ENCODE measurements at regions not wholly inside any gene's neighbourhood (a gene's known extent, or its start where the extent isn't known, plus 50 kb on each side); places are given as distances from the start of the nearest gene placed in this dataset.
"Not testable (repeated sequence)": the region's sequence is repeated elsewhere in the genome, so short reads cannot be mapped to it uniquely, and the experiment has no call there.

GRCh38 chr4:79266136-79266535, 59.7 kb downstream of the NAA11 start:
- DNase-seq (ENCODE audit: low read depth, low spot score) = no peak
- no peak overlapping the region for H3K4me3 ChIP-seq (ENCODE audit: low read length)

- no peak overlapping the region for H3K4me3 ChIP-seq (ENCODE audit: low read length)
- DNase-seq (ENCODE audit: low read depth, low spot score) = no peak
Measured at GRCh38 chr4:79259242-79259641, 66.6 kb downstream of the NAA11 start.

DNA sequence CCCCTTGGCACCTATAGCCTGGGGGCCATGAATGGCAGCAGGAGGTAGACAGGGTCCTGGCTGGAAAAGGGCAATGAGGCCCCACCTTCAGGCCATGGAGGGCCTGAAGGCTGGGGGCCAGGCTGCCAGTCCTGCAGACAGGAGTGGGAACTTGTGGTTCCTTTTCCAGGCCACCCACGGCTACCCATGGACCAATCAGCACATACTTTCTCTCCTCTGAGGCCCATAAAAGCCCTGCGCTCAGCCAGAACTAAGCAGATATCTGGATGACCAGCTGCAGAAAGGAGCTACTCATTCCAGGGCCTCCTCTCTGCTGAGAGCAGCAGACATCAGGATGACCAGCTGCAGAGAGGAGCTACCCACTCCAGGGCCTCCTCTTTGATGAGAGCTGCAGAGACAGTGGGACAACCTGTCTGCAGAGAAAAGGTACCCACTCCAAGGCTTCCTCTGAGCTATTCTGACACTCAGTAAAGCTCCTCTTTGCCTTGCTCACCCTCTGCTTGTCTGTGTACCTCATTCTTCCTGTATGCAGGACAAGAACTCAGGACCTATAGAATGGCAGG, 67.2 kb downstream of the NAA11 start:
- no peak for DNase-seq (ENCODE audit: low read depth, low spot score)
- no peak overlapping the region for H3K4me3 ChIP-seq (ENCODE audit: low read length)

DNA sequence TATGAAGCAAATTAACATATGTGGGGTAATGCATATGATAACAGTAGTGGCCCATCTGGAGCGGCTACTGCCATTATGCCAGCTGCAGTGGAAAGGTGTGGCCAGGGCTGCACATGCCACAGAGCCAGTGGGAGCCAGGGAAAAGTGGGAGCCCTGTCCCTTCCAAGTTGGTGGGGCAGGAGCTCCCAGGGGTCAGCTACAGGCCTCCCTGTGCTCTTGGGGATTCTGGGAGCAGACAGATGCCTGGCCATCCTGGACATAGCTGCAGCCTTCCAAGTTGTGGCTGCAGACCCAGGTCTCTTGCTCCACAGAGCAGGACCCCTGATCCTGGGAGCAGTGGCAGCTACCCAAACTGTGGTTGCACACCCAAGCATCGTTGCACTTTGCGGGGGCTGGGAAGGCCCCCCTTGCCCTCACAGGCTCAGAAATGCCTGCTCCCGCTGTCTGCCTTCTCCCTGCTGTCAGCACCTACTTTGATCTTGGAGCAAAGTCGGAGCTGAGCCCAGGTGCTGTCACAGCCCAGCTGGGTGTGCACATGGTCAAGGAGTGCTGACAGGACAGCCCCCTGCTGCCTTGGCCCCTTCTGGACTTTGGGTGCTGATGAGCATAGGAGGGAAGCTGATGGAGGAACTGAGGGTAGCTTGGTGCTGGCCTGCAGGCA, 67.8 kb downstream of the NAA11 start:
- H3K4me3 ChIP-seq (ENCODE audit: low read length) = no peak overlapping the region
- no peak for DNase-seq (ENCODE audit: low read depth, low spot score)

DNA sequence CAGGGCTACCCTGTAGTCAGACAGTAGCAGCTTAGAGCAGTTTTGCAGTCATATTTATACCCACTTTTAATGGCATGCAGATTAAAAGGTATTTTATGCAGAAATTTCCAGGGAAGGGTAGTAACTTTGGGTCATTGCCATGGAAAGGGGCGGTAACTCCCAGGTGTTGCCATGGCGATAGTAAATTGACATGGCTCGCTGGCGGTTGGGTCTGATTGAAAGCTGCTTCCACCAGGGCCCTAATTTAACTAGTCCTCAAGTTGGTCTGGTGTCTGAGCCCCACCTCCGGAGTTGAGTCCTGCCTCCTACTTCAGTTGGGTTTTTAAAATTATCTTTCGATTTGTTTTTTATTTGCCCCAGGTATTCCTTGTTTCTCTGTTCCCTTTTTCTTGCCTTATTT, 70.1 kb downstream of the NAA11 start:
- H3K4me3 ChIP-seq (ENCODE audit: low read length) = no peak overlapping the region
- DNase-seq (ENCODE audit: low read depth, low spot score) = no peak

DNA sequence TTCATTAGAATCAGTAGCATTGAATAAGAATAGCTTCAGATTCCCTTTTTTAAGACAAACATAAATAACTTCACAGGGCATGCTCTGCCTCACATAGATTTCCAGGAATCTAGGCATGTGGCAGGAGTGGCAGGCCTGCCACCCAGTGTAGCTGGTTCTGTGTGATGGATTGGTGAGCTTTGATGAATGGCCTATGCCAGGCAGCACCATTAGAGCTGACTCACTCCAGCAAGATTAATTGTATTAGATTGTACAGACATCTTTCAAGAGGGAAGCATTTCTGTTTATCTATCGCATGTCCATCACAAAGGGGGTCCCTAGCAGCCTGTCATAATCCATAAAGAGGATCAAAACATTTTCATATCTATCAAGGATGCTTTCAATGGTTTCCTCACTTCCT, 71.9 kb downstream of the NAA11 start:
- no peak for DNase-seq (ENCODE audit: low read depth, low spot score)

DNA sequence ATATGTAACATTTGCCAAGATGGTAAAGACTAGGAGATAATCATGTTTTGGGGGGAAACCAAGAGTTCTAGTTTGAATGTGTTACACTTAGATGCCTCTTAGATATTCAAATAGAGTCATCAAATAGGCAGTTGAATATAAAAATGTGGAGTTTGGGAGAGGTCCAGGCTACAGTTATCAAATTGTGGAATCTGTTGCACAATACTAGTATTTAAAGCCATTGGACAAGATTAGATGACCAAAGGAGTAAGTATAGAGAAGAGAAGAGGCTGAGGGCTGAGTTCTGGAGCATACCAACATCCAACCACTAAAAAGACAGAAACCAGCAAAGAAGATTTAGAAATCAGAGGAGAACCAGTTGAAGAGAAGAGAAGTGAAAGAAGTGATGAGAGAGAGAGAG, 72.7 kb downstream of the NAA11 start:
- no peak overlapping the region for H3K4me3 ChIP-seq (ENCODE audit: low read length)
- no peak for DNase-seq (ENCODE audit: low read depth, low spot score)

More for the DNA sequence above, 71.9 kb downstream of the NAA11 start:
- no peak overlapping the region for H3K4me3 ChIP-seq (ENCODE audit: low read length)

GRCh38 chr4:79250887-79251286, 75.0 kb downstream of the NAA11 start:
- H3K4me3 ChIP-seq (ENCODE audit: low read length) = no peak overlapping the region
- DNase-seq (ENCODE audit: low read depth, low spot score) = no peak

GRCh38 chr4:79249881-79250503, 75.9 kb downstream of the NAA11 start:
- DNase-seq (ENCODE audit: low read depth, low spot score) = peak; percentile 49
- H3K4me3 ChIP-seq (ENCODE audit: low read length) = no peak overlapping the region

DNA sequence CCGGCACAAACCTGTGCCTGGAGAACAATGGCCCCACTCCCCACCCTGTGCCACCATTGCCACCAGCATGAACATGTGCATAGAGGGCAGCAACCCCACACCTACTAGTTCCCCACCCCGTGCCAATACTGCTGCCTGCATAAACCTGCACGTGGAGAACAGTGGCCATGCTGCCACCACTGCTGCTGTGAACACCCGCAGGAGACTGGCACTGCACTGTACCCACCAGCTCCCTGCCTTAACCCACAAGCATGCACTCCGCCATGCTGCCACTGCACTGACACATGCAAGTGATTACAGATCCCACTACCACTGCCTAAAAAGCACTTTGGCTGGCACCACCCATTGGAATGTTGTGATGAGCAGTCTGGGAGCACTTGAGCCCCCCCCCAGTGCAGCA, 77.3 kb downstream of the NAA11 start:
- DNase-seq (ENCODE audit: low read depth, low spot score) = no peak
- H3K4me3 ChIP-seq (ENCODE audit: low read length) = no peak overlapping the region

- DNase-seq (ENCODE audit: low read depth, low spot score) = no peak
- no peak overlapping the region for H3K4me3 ChIP-seq (ENCODE audit: low read length)
Measured at GRCh38 chr4:79247695-79248394, 78.0 kb downstream of the NAA11 start.

GRCh38 chr4:79245200-79245940, 80.5 kb downstream of the NAA11 start:
- DNase-seq (ENCODE audit: low read depth, low spot score); H3K4me3 ChIP-seq (ENCODE audit: low read length): not testable (repeated sequence)

DNA sequence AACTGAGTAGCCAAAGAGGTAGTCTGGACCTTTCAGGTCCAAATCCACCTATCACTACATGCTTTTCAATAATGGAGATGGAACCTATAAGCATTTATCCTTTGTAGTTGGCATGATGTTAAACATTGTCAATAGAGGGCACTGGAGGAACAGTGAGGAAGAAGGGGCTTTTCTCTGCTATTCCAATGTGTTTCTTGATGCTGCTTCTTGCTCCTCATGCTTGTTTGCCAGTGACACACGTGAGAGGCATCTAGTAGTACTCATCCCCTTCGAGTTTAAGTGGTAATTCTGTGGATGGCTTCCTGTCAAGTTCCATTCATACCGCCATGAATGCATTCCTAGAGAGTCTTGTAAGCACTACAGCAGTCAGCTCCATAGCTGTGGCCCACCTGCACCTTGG, 84.0 kb downstream of the NAA11 start:
- no peak overlapping the region for H3K4me3 ChIP-seq (ENCODE audit: low read length)
- DNase-seq (ENCODE audit: low read depth, low spot score) = peak; percentile 26

GRCh38 chr4:79237851-79238250, 88.0 kb downstream of the NAA11 start:
- no peak for DNase-seq (ENCODE audit: low read depth, low spot score)
- H3K4me3 ChIP-seq (ENCODE audit: low read length) = no peak overlapping the region

DNA sequence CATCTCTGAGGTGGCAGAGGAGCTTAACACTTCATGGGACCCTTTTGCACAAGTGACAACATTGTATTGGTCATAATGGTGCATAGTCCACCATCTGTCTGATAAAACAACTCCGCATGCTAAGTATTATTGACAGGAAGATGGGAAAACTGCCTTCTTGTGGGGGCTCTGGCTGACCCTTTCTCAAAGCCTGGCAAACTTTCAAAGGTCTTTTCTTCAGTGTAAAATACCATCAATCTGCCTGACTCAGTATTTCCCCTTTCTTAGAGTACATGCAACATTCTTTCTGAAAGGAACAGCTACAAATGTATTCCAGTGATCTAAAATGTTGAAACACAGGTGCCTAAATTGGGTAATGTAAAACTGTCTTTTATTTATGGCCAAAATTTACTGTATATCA, 89.1 kb downstream of the NAA11 start:
- no peak for DNase-seq (ENCODE audit: low read depth, low spot score)
- no peak overlapping the region for H3K4me3 ChIP-seq (ENCODE audit: low read length)

DNA sequence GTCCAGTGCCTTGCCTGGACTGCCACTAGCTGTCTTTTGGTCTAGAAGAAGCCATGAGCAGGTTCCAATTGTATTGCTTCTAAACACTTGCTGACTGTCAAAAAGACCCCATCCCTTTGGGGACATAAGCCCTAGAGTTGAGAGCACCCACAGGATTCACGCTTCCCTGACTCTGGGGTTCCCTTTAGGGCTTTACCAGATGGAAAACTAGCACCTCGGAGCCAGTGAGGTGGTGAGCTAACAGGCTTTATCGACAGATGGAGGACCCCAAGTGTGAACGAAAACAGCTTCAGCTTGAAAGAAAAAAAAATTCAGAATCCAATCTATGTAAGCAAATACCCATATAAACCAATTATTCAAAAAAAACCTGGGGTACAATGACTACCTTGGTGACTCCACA, 90.8 kb downstream of the NAA11 start:
- H3K4me3 ChIP-seq (ENCODE audit: low read length) = no peak overlapping the region
- DNase-seq (ENCODE audit: low read depth, low spot score) = no peak

GRCh38 chr4:79233820-79234219, 92.0 kb downstream of the NAA11 start:
- no peak overlapping the region for H3K4me3 ChIP-seq (ENCODE audit: low read length)
- DNase-seq (ENCODE audit: low read depth, low spot score) = no peak

GRCh38 chr4:79232540-79232939, 93.3 kb downstream of the NAA11 start:
- DNase-seq (ENCODE audit: low read depth, low spot score) = no peak
- H3K4me3 ChIP-seq (ENCODE audit: low read length) = no peak overlapping the region

- no peak for DNase-seq (ENCODE audit: low read depth, low spot score)
Measured at GRCh38 chr4:79227860-79228259, 98.0 kb downstream of the NAA11 start.

DNA sequence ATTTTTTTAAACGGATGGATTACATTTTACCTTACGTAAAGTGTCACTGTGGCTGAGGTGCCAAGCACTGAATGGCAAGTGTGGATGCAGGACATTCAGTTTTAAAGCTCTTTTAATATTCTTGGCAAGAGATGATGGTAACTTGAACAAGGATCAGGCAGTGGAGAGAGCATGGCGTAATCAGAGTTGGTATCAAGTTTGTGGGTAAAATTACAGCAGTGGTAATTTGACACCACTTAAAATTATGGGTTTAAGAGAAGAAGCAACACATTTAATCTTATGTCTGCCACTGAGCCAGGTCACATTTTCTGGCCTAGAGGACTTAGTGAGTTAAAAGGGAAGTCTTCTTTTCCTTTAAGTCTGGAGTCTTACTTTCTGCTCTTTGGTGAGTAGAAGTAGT, 100.5 kb downstream of the NAA11 start:
- DNase-seq (ENCODE audit: low read depth, low spot score) = peak; percentile 10
- no peak overlapping the region for H3K4me3 ChIP-seq (ENCODE audit: low read length)

More at GRCh38 chr4:79227860-79228259, 98.0 kb downstream of the NAA11 start:
- H3K4me3 ChIP-seq (ENCODE audit: low read length) = no peak overlapping the region

All from Jurkat, Clone E6-1 (cell line).